Spleen (tissue), 7 donors: ENCODE measurements at regions not wholly inside any gene's neighbourhood (a gene's known extent, or its start where the extent isn't known, plus 50 kb on each side); places are given as distances from the start of the nearest gene placed in this dataset.

ENCODE experiments used
- POLR2A ChIP-seq, 3 donors: fragments of 450-650 bp; IDR thresholded peaks; one replicate each; pipeline ENCODE4 v1.5.1; 2017; ENCODE audit warnings: antibody characterized with exemption in 3 of 3, mild to moderate bottlenecking in 1 of 3
- POLR2AphosphoS5 ChIP-seq, 3 donors: sonication (generic); formaldehyde crosslinking; IDR thresholded peaks; one replicate each; pipeline ENCODE4 v1.5.1; 2017; ENCODE audit warnings: antibody characterized with exemption in 3 of 3
- TF ChIP-seq, protein P1 (sequence below), 11 experiments: fragments of 200-600 bp in 7 of 11; fragments of 450-650 bp in 4 of 11; sonication (generic) in 4 of 11; IDR thresholded peaks in 8 of 11; conservative IDR thresholded peaks in 3 of 11; 1 replicate in 7 of 11; 2 replicates in 4 of 11; pipeline versions ENCODE4 v1.4.0 to v1.8.0; 2016 to 2021; ENCODE audit warnings: antibody characterized with exemption in 11 of 11, inconsistent platforms in 4 of 11, mild to moderate bottlenecking in 1 of 11
- donor health status: DM: no; HTN: no; CAD: no; lungs with moderate emphysema.
- donor health status: DM: no; HTN: no; CAD: no.
- donor health status: DM: no; HTN: no; CAD: no.

- TF ChIP-seq, protein P1, sequence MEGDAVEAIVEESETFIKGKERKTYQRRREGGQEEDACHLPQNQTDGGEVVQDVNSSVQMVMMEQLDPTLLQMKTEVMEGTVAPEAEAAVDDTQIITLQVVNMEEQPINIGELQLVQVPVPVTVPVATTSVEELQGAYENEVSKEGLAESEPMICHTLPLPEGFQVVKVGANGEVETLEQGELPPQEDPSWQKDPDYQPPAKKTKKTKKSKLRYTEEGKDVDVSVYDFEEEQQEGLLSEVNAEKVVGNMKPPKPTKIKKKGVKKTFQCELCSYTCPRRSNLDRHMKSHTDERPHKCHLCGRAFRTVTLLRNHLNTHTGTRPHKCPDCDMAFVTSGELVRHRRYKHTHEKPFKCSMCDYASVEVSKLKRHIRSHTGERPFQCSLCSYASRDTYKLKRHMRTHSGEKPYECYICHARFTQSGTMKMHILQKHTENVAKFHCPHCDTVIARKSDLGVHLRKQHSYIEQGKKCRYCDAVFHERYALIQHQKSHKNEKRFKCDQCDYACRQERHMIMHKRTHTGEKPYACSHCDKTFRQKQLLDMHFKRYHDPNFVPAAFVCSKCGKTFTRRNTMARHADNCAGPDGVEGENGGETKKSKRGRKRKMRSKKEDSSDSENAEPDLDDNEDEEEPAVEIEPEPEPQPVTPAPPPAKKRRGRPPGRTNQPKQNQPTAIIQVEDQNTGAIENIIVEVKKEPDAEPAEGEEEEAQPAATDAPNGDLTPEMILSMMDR (IDR thresholded peaks at IDR 0.05 in 8 of 11, conservative IDR thresholded peaks at IDR 0.05 in 3 of 11), result no peak
- TF ChIP-seq POLR2AphosphoS5 (IDR thresholded peaks at IDR 0.05), result no peak
- TF ChIP-seq POLR2A (IDR thresholded peaks at IDR 0.05), result no peak
Measured at GRCh38 chr17:72053036-72053435, 67.8 kb upstream of the SOX9 start.
